GM19463 (cell line): ENCODE measurements at regions not wholly inside any gene's neighbourhood (a gene's known extent, or its start where the extent isn't known, plus 50 kb on each side); places are given as distances from the start of the nearest gene placed in this dataset.

Experiments used
- ATAC-seq: cut with Tn5 transposase; IDR thresholded peaks from one replicate; pipeline ENCODE4 v1.9.1; 2021; ENCODE audit warnings: mild to moderate bottlenecking, moderate library complexity; ENCODE audit not compliant: unreplicated experiment

DNA sequence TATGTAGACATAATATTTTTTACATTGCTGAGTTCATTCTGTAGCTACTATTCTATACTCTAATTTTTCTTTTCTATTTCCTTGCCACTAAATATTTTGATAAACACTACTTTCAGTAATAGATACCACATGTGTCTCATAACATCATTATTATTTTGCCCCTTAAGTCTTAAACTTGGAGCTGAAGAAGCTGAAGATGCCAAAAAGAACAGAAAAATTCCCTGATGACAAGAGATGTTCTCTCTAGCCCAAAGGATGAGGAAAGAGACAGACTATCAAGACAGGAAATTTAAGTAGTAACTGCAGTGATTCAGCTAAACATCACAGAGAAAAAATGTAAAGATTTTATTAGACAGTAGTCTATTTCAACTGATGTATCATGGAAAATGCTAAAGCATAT lies 322.0 kb upstream of the KLHL1 start:
- no peak for ATAC-seq

DNA sequence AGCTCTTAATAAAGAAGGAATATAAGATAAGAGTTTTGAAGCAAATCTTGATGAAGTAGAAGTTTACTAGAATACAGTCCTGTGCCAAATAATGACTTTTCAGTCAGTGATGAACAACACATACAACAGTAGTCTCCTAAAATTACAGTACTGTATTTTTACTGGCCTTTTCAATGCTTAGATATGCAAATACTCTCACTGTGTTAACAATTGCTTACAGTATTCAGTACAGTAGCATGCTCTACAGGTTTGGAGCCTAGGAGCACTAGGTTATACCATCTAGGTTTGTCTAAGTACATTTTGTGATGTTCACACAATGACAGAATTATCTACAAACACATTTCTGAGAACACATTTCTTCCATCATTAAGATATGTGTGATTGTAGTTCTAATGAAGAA lies 316.7 kb upstream of the KLHL1 start:
- ATAC-seq = no peak

DNA sequence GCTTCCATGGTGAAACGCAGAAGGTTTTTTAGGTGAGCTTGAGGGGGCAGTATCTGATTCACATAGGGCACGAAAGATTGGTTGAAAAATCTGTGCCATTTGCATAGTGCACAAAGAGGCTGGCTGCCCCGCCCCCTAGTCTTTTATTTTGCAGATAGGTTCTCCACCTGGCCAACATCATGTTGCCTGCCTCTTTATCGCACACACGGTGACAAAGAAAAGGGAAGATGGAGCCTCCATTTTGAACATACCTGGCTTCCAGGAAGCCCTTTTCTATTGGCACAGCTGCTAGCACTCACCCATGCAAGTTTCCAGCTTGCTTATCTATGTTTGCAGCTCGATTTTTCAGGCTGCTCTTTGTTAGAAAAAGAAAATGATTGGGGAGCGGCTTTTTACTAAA lies 316.2 kb upstream of the KLHL1 start:
- no peak for ATAC-seq

- no peak for ATAC-seq
Observed at GRCh38 chr13:70415136-70415535, 306.9 kb upstream of the KLHL1 start.

- ATAC-seq = no peak
Observed at GRCh38 chr13:70408865-70409264, 300.6 kb upstream of the KLHL1 start.

DNA sequence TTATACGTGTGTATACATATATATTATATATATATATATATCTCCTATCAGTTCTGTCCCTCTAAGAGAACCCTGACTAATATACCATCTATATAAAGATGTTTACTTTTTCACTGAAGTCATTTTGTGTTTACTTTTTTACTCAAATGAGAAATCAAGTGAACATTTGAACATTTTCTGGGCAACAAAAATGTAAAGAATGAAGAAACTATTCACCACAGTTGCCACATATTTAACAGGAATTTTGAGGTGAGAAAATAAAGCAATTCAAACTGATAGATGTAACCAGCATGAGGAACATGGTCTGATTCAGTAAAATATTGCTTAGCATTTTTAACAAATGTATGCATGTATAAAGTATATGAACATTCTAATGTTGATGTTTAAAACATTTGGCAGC lies 299.2 kb upstream of the KLHL1 start:
- no peak for ATAC-seq

DNA sequence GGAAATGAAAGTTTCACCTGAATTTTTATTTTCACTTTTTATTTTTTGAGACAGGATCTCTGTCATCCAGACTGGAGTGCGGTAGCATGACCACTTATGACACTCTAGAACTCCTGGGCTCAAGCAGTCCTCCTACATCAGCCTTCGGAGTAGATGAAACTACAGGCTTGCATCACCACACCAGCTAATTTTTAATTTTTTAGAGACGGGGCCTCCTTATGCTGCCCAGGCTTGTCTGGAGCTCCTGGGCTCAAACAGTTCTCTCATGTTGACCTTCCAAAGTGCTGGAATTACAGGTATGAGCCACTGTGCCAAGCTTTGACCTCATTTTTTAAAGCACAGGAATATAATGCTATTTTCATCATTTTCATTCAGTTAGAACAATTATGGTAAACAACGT lies 297.0 kb upstream of the KLHL1 start:
- ATAC-seq = no peak

GRCh38 chr13:70394031-70394548 lies 285.8 kb upstream of the KLHL1 start:
- ATAC-seq = no peak

GRCh38 chr13:70391678-70392077 lies 283.4 kb upstream of the KLHL1 start:
- ATAC-seq = no peak

DNA sequence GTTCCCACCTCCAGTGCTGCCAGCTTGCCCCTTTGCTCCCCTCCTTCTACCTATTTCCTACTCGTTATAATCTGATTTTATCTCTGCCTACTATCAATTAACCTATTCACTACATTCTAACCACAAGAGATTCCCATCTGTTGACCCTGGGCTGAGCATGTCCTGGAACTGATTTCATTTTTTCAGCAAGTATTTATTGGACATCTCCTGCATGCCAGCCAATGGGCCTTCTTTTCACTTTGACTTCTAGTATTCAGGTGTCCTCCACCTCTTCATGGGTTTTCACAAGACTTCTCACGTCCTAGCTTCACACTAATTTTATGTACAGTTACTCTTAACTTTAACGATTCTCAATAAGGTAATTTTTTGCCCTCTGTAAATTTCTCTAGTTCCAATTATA lies 282.7 kb upstream of the KLHL1 start:
- no peak for ATAC-seq

GRCh38 chr13:70390064-70390463 lies 281.8 kb upstream of the KLHL1 start:
- ATAC-seq = no peak

DNA sequence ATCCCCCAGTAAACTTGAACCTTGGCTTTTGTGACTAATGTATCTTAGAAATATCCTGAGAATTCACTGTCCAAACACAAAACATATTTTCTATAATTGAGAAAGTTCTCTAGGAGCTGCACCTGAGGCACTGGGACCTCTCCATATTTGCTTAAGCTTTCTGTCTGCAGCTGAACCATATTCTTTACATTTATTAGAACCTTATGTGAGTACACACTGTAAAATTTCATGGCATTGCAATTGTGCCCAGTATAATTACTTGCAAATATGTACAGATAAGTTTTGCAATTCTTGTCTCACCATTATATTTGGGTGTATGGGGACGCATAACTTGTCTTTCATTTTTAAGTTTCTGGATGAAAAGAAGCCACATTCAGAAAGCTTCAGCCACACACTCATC lies 280.7 kb upstream of the KLHL1 start:
- no peak for ATAC-seq

DNA sequence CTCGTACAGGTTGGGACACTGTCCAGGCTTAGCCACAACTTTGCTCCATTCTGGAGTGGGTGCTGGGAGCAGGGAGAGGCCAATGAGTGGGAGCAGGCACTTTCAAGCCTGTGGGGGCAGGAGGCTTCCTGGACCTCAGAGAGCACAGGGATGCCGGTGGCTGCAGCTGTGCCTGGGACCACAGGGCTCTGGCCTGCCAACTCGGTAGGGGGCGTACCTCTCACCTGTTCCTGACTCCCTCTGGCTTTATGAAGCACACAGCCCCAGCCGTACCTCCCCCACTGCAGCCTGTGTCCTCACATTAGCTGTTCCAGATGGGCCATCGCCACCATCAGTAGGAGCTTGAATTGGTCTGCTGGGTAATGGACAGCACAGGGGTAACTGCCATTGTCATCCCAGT lies 278.7 kb upstream of the KLHL1 start:
- no peak for ATAC-seq

- no peak for ATAC-seq
Observed at GRCh38 chr13:70385852-70386251, 277.6 kb upstream of the KLHL1 start.

DNA sequence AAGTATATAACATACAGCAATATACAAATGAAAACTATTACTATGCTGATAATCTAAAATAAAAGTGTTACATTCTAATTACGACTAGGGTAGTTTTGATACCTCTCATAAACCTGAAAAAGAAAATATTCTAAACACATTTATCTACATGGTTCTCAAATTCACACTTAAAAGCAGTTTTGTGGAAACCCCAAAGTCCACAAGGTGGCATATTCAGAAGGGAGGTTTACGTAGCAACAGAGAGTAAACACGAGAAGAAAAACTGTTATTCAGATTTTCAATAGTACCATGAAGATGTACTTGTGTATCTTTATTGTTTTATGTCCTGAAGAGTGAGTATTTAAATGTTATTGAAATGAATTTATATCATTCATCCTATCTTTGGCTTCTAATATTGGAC lies 275.9 kb upstream of the KLHL1 start:
- no peak for ATAC-seq

- no peak for ATAC-seq
Observed at GRCh38 chr13:70380809-70381208, 272.6 kb upstream of the KLHL1 start.

DNA sequence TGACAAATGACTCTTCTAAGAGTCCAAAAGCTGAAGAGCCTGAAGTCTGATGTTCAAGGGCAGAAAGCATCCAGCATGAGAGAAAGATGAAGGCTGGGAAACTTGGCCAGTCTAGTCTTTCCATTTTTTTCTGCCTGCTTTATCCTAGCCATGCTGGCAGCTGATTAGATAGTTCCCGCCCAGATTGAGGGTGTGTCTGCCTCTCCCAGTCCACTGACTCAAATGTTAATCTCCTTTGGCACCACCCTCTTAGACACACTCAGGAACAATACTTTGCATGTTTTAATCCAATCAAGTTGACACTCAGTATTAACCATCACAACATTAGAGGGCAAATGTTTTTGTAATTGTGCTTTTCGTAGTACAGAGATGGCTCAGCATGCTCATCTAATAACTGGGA lies 267.5 kb upstream of the KLHL1 start:
- ATAC-seq = no peak

DNA sequence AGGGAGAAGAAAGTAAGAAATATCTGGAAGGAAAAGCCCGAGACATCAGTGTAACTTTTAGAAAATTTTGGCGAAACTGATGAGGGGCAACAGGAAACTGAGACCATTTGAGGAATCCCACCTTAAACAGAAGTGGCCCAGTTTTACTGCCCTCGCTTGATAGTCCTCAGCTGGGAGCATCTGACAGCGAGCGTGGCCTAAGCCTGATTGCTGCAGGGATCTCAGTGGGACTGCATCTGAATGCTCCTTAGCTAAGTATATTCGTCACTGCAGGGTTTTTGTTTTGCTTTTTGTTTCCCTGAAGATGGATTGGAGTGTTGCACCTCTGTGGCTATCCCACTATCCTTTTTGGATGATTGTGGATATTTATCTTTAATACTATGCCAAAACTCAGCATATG lies 262.7 kb upstream of the KLHL1 start:
- no peak for ATAC-seq

GRCh38 chr13:70366720-70367119 lies 258.5 kb upstream of the KLHL1 start:
- no peak for ATAC-seq

DNA sequence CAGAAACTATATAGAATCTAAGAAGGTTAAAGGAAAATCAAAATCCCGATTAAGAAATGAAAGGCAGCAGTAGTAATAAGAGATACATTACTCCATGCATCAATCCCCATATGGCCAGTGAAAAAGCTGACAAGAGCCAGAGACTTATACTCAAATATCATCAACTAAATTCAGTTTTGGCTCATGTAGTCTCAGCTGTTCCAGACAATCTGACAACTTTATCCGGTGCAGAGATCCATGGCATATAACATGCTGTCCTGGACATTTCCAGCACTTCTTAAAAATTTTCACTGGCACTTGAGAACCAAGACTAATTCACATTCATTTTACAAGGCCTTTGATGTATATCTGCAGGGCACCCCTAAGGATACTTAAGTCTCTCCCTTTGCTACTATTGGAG lies 255.7 kb upstream of the KLHL1 start:
- ATAC-seq = no peak

DNA sequence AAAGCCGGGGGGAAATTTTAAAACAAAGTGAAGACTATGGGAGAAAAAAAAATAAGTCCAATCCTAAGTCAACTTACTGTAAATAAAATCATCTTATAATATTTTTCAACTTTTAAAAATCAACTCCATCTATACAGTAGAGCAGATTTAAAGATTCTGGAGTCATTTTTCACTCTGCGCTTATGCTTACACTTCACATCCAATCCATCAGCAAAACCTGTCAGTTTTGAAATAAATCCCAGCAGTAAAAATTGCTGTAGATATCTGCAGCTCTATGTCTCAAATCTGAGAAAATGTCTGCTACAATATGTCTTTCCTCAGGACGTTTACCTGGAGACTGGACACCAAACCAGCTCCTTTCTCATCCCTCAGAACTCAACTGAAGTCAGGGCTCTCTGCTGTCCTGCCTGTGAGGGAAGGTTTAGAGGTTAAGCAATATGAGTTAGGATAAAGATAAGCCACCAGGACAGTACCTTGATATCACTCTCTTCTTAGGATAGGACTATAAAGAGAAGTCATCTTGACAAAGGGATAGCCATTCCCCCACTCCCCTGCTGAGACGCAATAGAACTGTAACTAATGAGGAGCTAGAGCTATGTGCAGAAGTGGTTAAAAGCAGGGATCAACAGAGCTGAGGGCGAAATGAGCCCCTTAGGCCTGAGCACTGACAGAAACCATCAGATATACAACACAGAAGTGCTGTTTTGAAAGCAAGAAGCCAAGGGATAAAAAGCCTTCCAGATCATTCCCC lies 254.7 kb upstream of the KLHL1 start:
- ATAC-seq = no peak

DNA sequence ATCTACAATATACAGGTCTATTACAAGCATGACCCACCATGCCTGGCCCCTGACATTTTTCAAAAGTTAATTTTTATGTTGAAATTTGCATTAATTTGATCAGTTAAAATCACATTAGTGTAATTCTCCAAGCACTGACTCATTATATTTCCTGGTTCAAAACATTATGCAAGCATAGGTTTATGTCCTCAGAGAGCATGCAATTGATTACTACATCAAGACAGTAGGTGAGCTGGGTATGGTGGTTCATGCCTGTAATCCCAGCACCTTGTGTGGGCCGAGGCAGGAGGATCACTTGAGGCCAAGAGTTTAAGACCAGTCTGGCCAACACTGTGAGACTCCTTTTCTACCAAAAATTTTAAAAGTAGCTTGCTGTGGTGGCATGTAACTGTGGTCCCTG lies 248.8 kb upstream of the KLHL1 start:
- no peak for ATAC-seq

DNA sequence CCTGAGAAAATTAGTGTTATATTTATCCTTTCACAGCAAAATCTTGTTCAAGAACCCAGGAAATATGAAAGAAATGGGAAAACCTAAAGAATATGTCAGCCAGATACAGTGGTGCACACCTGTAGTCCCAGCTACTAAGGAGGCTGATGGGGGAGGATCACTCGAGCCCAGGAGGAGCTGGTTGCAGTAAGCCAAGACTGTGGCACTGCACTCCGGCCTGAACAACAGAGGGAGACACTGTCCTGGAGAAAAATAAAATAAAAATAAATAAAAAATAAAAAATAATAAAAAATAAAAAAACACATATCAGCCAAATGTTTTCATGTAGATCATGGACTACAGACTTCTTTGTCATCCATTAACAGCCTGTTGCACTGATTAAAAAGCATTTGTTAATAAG lies 244.8 kb upstream of the KLHL1 start:
- ATAC-seq = no peak
